ENCODE measurements at regions not wholly inside any gene's neighbourhood (a gene's known extent, or its start where the extent isn't known, plus 50 kb on each side); places are given as distances from the start of the nearest gene placed in this dataset.

- no TSS peak for BruUV-seq (replicated peaks)
- Mint-ChIP-seq H3K36me3 (ENCODE audit: insufficient read depth, unreplicated experiment) (no peaks in the 10 kb centered on the region), H3K4me1 (ENCODE audit: insufficient read depth, unreplicated experiment) (no peaks in the 10 kb centered on the region), H3K27ac (ENCODE audit: low read depth, unreplicated experiment) (no peak overlapping the region), H3K27me3 (ENCODE audit: insufficient read depth, unreplicated experiment) (no peaks in the 10 kb centered on the region), H3K9me3 (ENCODE audit: unreplicated experiment) (peaks cover 6% of the 10 kb centered on the region), H3K4me3 (ENCODE audit: unreplicated experiment) (no peak overlapping the region)
- DNase-seq (ENCODE audit: unreplicated experiment), result no peak
- ChIA-PET POLR2A (no interaction called here), CTCF (no interaction called here)
- TF ChIP-seq CTCF (IDR thresholded peaks at IDR 0.05; ENCODE audit: unreplicated experiment), result no peak
- intact Hi-C loops (cut with micrococcal nuclease), result no loop called here
Observed at GRCh38 chr21:23111070-23111600, 2112.9 kb downstream of the NCAM2 start.

GRCh38 chr21:23119491-23119890 lies 2121.3 kb downstream of the NCAM2 start:
- H3K27me3 Mint-ChIP-seq (ENCODE audit: insufficient read depth, unreplicated experiment), result no peaks in the 10 kb centered on the region
- intact Hi-C loops (cut with micrococcal nuclease), result no loop called here
- H3K4me3 Mint-ChIP-seq (ENCODE audit: unreplicated experiment), result no peak overlapping the region
- H3K9me3 Mint-ChIP-seq (ENCODE audit: unreplicated experiment), result peaks cover 8% of the 10 kb centered on the region
- no peak overlapping the region for H3K27ac Mint-ChIP-seq (ENCODE audit: low read depth, unreplicated experiment)
- BruUV-seq (replicated peaks), result no TSS peak
- H3K4me1 Mint-ChIP-seq (ENCODE audit: insufficient read depth, unreplicated experiment), result peaks cover 10% of the 10 kb centered on the region
- ChIA-PET CTCF (no interaction called here), POLR2A (no interaction called here)
- no peak for TF ChIP-seq CTCF (IDR thresholded peaks at IDR 0.05; ENCODE audit: unreplicated experiment)
- DNase-seq (ENCODE audit: unreplicated experiment), result no peak
- no peaks in the 10 kb centered on the region for H3K36me3 Mint-ChIP-seq (ENCODE audit: insufficient read depth, unreplicated experiment)

- ChIA-PET CTCF (no interaction called here), POLR2A (interaction anchor here (0.6 kb wide), 1 partner anchor 1048 kb away, joined by 3 read pairs; no protein-coding TSS in a partner anchor)
- intact Hi-C loops (cut with micrococcal nuclease), result no loop called here
- no peak for DNase-seq (ENCODE audit: unreplicated experiment)
- TF ChIP-seq CTCF (IDR thresholded peaks at IDR 0.05; ENCODE audit: unreplicated experiment), result no peak
- Mint-ChIP-seq H3K4me3 (ENCODE audit: unreplicated experiment) (no peak overlapping the region), H3K27me3 (ENCODE audit: insufficient read depth, unreplicated experiment) (no peaks in the 10 kb centered on the region), H3K9me3 (ENCODE audit: unreplicated experiment) (peaks cover 8% of the 10 kb centered on the region), H3K27ac (ENCODE audit: low read depth, unreplicated experiment) (no peak overlapping the region), H3K4me1 (ENCODE audit: insufficient read depth, unreplicated experiment) (peaks cover 8% of the 10 kb centered on the region), H3K36me3 (ENCODE audit: insufficient read depth, unreplicated experiment) (no peaks in the 10 kb centered on the region)
- no TSS peak for BruUV-seq (replicated peaks)
Observed at GRCh38 chr21:23127973-23128372, 2129.8 kb downstream of the NCAM2 start.

- Mint-ChIP-seq H3K4me3 (ENCODE audit: unreplicated experiment) (no peak overlapping the region), H3K4me1 (ENCODE audit: insufficient read depth, unreplicated experiment) (peaks cover 8% of the 10 kb centered on the region), H3K36me3 (ENCODE audit: insufficient read depth, unreplicated experiment) (no peaks in the 10 kb centered on the region), H3K27me3 (ENCODE audit: insufficient read depth, unreplicated experiment) (no peaks in the 10 kb centered on the region), H3K9me3 (ENCODE audit: unreplicated experiment) (peaks cover 7% of the 10 kb centered on the region), H3K27ac (ENCODE audit: low read depth, unreplicated experiment) (no peak overlapping the region)
- TF ChIP-seq CTCF (IDR thresholded peaks at IDR 0.05; ENCODE audit: unreplicated experiment), result no peak
- no peak for DNase-seq (ENCODE audit: unreplicated experiment)
- CTCF ChIA-PET, result no interaction called here
- BruUV-seq (replicated peaks), result no TSS peak
- intact Hi-C loops (cut with micrococcal nuclease), result no loop called here
- POLR2A ChIA-PET, result no interaction called here
Observed at GRCh38 chr21:23130308-23130707, 2132.1 kb downstream of the NCAM2 start.
